ENCODE measurements at regions not wholly inside any gene's neighbourhood (a gene's known extent, or its start where the extent isn't known, plus 50 kb on each side); places are given as distances from the start of the nearest gene placed in this dataset.
"Not testable (repeated sequence)": the region's sequence is repeated elsewhere in the genome, so short reads cannot be mapped to it uniquely, and the experiment has no call there.

DNA sequence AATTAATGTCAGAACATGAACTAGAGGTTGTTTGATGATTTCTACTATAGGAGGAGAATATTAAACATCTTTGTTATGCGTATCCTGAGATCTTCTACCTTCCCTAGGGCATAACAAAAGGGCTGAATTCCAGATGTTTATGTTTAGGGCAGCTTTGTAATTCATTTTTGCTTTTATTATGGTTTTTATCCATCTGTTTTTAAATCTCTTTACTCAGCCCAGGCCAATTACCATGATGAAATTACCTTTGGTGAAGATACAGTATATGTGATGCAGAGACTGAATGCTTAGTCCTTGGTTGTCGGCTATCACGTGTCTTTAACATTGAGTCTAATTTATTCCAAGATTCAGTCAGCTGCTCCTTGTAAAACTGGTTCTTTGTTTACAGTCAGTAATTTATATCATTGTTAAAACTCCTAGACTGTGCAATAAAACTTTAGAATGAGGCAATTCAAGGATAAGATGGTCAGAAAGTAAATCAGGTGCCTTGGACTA lies 176.9 kb downstream of the CTH start:
- Mint-ChIP-seq H3K27me3 (ENCODE audit: low read depth) (no peaks in the 10 kb centered on the region), H3K36me3 (peaks cover 24% of the 10 kb centered on the region), H3K27ac (peak overlapping the region; percentile 22; the same call in 1 of the 2 replicates), H3K4me1 (peaks cover 43% of the 10 kb centered on the region), H3K4me3 (no peak overlapping the region), H3K9me3 (peaks cover 28% of the 10 kb centered on the region)
- DNase-seq (ENCODE audit: low spot score) (no peak), ATAC-seq (no peak; the same call in 1 of the 2 replicates)
- ChIA-PET CTCF (no interaction called here), POLR2A (no interaction called here)
- no peak for TF ChIP-seq FOXP1 (CRISPR knock-in tag; IDR thresholded peaks at IDR 0.05; ENCODE audit: borderline replicate concordance)
- no peak for TF ChIP-seq TCF7 (CRISPR knock-in tag; IDR thresholded peaks at IDR 0.05; ENCODE audit: low read depth)
- TF ChIP-seq HMGA2 (CRISPR knock-in tag; IDR thresholded peaks at IDR 0.05), result no peak
- no peak for TF ChIP-seq TEAD1 (CRISPR knock-in tag; IDR thresholded peaks at IDR 0.05)
- no peak for TF ChIP-seq IRF2 (CRISPR knock-in tag; IDR thresholded peaks at IDR 0.05; ENCODE audit: borderline replicate concordance, low read depth)
- no peak for TF ChIP-seq NR2C2 (CRISPR knock-in tag; IDR thresholded peaks at IDR 0.05)
- TF ChIP-seq, protein P1, sequence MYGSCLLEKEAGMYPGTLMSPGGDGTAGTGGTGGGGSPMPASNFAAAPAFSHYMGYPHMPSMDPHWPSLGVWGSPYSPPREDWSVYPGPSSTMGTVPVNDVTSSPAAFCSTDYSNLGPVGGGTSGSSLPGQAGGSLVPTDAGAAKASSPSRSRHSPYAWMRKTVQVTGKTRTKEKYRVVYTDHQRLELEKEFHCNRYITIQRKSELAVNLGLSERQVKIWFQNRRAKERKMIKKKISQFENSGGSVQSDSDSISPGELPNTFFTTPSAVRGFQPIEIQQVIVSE (CRISPR knock-in tag; IDR thresholded peaks at IDR 0.05; ENCODE audit: borderline replicate concordance), result no peak
- TF ChIP-seq, protein P2, sequence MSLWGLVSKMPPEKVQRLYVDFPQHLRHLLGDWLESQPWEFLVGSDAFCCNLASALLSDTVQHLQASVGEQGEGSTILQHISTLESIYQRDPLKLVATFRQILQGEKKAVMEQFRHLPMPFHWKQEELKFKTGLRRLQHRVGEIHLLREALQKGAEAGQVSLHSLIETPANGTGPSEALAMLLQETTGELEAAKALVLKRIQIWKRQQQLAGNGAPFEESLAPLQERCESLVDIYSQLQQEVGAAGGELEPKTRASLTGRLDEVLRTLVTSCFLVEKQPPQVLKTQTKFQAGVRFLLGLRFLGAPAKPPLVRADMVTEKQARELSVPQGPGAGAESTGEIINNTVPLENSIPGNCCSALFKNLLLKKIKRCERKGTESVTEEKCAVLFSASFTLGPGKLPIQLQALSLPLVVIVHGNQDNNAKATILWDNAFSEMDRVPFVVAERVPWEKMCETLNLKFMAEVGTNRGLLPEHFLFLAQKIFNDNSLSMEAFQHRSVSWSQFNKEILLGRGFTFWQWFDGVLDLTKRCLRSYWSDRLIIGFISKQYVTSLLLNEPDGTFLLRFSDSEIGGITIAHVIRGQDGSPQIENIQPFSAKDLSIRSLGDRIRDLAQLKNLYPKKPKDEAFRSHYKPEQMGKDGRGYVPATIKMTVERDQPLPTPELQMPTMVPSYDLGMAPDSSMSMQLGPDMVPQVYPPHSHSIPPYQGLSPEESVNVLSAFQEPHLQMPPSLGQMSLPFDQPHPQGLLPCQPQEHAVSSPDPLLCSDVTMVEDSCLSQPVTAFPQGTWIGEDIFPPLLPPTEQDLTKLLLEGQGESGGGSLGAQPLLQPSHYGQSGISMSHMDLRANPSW (CRISPR knock-in tag; conservative IDR thresholded peaks at IDR 0.05; ENCODE audit: low read depth), result no peak
- no peak for TF ChIP-seq CBFB (CRISPR knock-in tag; IDR thresholded peaks at IDR 0.05; ENCODE audit: low read depth)
- TF ChIP-seq SMAD3 (CRISPR knock-in tag; IDR thresholded peaks at IDR 0.05; ENCODE audit: borderline replicate concordance), result no peak
- TF ChIP-seq, protein P3, sequence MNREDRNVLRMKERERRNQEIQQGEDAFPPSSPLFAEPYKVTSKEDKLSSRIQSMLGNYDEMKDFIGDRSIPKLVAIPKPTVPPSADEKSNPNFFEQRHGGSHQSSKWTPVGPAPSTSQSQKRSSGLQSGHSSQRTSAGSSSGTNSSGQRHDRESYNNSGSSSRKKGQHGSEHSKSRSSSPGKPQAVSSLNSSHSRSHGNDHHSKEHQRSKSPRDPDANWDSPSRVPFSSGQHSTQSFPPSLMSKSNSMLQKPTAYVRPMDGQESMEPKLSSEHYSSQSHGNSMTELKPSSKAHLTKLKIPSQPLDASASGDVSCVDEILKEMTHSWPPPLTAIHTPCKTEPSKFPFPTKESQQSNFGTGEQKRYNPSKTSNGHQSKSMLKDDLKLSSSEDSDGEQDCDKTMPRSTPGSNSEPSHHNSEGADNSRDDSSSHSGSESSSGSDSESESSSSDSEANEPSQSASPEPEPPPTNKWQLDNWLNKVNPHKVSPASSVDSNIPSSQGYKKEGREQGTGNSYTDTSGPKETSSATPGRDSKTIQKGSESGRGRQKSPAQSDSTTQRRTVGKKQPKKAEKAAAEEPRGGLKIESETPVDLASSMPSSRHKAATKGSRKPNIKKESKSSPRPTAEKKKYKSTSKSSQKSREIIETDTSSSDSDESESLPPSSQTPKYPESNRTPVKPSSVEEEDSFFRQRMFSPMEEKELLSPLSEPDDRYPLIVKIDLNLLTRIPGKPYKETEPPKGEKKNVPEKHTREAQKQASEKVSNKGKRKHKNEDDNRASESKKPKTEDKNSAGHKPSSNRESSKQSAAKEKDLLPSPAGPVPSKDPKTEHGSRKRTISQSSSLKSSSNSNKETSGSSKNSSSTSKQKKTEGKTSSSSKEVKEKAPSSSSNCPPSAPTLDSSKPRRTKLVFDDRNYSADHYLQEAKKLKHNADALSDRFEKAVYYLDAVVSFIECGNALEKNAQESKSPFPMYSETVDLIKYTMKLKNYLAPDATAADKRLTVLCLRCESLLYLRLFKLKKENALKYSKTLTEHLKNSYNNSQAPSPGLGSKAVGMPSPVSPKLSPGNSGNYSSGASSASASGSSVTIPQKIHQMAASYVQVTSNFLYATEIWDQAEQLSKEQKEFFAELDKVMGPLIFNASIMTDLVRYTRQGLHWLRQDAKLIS (CRISPR knock-in tag; IDR thresholded peaks at IDR 0.05; ENCODE audit: borderline replicate concordance), result no peak
- TF ChIP-seq ZNF317 (CRISPR knock-in tag; IDR thresholded peaks at IDR 0.05; ENCODE audit: borderline replicate concordance, low read depth), result no peak
- TF ChIP-seq ESRRA (CRISPR knock-in tag; IDR thresholded peaks at IDR 0.05; ENCODE audit: borderline replicate concordance), result no peak
- no peak for TF ChIP-seq ZNF396 (CRISPR knock-in tag; IDR thresholded peaks at IDR 0.05; ENCODE audit: borderline replicate concordance)
- TF ChIP-seq, protein P4, sequence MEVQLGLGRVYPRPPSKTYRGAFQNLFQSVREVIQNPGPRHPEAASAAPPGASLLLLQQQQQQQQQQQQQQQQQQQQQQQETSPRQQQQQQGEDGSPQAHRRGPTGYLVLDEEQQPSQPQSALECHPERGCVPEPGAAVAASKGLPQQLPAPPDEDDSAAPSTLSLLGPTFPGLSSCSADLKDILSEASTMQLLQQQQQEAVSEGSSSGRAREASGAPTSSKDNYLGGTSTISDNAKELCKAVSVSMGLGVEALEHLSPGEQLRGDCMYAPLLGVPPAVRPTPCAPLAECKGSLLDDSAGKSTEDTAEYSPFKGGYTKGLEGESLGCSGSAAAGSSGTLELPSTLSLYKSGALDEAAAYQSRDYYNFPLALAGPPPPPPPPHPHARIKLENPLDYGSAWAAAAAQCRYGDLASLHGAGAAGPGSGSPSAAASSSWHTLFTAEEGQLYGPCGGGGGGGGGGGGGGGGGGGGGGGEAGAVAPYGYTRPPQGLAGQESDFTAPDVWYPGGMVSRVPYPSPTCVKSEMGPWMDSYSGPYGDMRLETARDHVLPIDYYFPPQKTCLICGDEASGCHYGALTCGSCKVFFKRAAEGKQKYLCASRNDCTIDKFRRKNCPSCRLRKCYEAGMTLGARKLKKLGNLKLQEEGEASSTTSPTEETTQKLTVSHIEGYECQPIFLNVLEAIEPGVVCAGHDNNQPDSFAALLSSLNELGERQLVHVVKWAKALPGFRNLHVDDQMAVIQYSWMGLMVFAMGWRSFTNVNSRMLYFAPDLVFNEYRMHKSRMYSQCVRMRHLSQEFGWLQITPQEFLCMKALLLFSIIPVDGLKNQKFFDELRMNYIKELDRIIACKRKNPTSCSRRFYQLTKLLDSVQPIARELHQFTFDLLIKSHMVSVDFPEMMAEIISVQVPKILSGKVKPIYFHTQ (CRISPR knock-in tag; IDR thresholded peaks at IDR 0.05), result no peak
- TF ChIP-seq TEAD4 (CRISPR knock-in tag; IDR thresholded peaks at IDR 0.05), result no peak
- TF ChIP-seq, protein P5, sequence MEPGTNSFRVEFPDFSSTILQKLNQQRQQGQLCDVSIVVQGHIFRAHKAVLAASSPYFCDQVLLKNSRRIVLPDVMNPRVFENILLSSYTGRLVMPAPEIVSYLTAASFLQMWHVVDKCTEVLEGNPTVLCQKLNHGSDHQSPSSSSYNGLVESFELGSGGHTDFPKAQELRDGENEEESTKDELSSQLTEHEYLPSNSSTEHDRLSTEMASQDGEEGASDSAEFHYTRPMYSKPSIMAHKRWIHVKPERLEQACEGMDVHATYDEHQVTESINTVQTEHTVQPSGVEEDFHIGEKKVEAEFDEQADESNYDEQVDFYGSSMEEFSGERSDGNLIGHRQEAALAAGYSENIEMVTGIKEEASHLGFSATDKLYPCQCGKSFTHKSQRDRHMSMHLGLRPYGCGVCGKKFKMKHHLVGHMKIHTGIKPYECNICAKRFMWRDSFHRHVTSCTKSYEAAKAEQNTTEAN (CRISPR knock-in tag; IDR thresholded peaks at IDR 0.05), result no peak

DNA sequence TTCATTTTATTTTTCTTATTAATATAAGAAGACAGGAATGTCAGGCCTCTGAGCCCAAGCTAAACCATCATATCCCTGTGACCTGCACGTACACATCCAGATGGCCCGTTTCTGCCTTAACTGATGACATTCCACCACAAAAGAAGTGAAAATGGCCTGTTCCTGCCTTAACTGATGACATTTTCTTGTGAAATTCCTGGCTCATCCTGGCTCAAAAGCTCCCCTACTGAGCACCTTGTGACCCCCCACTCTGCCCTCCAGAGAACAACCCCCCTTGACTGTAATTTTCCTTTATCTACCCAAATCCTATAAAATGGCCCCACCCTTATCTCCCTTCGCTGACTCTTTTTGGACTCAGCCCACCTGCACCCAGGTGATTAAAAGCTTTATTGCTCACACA lies 182.5 kb downstream of the CTH start:
- DNase-seq (ENCODE audit: low spot score); ATAC-seq; H3K4me3 Mint-ChIP-seq; H3K27me3 Mint-ChIP-seq (ENCODE audit: low read depth); POLR2A ChIA-PET; CTCF ChIA-PET: not testable (repeated sequence)
- Mint-ChIP-seq H3K36me3 (peaks cover 18% of the 10 kb centered on the region), H3K4me1 (peaks cover 15% of the 10 kb centered on the region), H3K9me3 (peaks cover 21% of the 10 kb centered on the region), H3K27ac (0 out of 2 replicates have a peak overlapping the region, but pooled peaks have one; percentile 21)

All from WTC11 (cell line).